ENCODE measurements at regions not wholly inside any gene's neighbourhood (a gene's known extent, or its start where the extent isn't known, plus 50 kb on each side); places are given as distances from the start of the nearest gene placed in this dataset.

GRCh38 chr10:55509168-55509567 is 708.1 kb upstream of the PCDH15 start:
- no peak for TF ChIP-seq CTCF (IDR thresholded peaks at IDR 0.05)
- no peak for TF ChIP-seq POLR2A (IDR thresholded peaks at IDR 0.05)

All from ovary (tissue), 3 donors.